ENCODE measurements at regions not wholly inside any gene's neighbourhood (a gene's known extent, or its start where the extent isn't known, plus 50 kb on each side); places are given as distances from the start of the nearest gene placed in this dataset.
A peak's percentile ranks its signal among the peaks of the same experiment; 100 is the strongest.
"Not testable (repeated sequence)": the region's sequence is repeated elsewhere in the genome, so short reads cannot be mapped to it uniquely, and the experiment has no call there.

GRCh38 chr1:189103956-189104355, 1373.7 kb downstream of the BRINP3 start:
- no peak for DNase-seq (ENCODE audit: low spot score)

DNA sequence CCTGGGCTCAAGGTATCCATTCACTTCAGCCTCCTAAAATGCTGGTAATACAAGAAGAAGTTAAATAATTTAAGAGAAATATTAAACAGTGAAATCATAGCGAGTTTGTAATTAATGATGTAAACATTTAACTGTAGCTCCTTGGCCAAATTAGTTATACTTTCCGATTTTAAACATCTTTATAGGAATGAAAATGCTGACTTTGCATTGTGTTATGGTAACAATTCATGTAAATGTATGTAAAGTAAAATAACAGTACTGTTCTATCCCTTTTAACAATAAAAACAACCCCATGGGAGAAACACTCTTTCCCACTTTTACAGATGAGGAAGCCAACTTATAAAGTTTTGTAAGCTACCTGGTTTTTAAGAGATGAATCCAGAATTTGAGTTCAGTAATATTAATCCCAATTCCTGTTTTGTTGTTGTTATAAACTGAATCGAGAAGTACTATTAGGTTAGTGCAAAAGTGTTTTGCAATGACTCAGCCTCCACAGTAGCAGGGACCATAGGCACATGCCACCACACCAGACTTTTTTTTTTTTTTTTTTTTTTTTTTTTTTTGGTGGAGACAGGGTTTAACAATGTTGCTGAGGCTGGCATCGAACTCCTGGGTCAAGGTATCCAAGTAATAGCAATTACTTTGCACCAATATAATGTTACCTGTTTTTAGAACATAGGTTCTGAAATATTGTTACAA, 1360.4 kb downstream of the BRINP3 start:
- no peak for DNase-seq (ENCODE audit: low spot score)

- no peak for DNase-seq (ENCODE audit: low spot score)
Measured at GRCh38 chr1:189121941-189122340, 1355.7 kb downstream of the BRINP3 start.

DNA sequence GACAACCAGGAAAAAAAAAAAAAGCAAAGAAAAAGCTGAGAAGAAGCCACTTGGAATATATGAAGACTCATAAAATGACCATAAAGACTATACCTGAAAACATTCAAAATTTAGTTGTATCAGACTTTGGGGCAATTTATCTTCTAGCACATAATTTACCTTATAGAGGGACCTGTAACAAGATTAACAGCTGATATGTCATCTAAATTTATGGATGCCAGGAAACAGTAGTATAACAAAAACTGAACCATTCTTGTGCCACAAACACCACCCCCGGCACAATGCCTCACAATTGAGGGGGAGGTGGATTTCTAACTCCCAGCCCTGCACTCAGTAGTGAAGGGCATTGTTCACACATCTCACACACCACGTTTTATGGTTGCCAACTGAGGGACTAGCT, 1352.0 kb downstream of the BRINP3 start:
- no peak for DNase-seq (ENCODE audit: low spot score)

DNA sequence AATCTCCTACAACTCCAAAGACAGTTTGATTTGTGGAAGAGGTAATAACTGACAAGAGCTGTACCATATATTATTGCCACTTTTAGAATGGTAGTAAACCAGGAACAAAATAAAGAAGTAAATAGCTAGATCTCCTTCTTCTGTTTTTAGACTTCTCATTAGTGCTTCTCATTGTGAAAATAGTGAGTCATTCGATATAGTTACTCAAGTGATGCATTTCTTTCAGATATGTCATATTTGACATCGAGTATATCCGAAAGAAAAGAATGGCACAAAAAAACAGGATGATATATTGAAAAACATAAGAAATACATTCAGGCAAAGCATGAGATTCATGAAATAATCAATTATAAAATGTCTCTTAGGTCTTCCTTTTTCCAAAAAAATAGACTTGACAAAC, 1346.1 kb downstream of the BRINP3 start:
- DNase-seq (ENCODE audit: low spot score), result no peak

- not testable (repeated sequence) for DNase-seq (ENCODE audit: low spot score)
Measured at GRCh38 chr1:189139748-189140147, 1337.9 kb downstream of the BRINP3 start.

DNA sequence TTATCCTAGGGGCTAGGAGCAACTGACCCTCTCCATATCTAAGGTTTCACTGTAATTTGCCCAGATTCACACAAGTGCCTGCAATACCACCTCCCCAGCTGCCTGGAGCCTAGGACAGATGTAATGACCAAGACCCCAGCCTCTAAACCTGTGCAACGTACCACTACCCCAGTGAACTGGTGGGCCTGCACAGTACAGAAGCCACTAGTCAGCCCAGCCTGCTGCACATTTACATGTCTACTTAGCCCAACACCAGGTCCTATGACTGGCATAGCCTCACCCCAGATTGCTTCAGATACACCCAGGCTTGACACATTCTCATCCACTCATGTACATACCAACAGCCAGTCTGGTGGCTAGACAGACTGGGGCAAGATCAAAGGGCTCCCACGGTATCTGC, 1336.6 kb downstream of the BRINP3 start:
- no peak for DNase-seq (ENCODE audit: low spot score)

DNA sequence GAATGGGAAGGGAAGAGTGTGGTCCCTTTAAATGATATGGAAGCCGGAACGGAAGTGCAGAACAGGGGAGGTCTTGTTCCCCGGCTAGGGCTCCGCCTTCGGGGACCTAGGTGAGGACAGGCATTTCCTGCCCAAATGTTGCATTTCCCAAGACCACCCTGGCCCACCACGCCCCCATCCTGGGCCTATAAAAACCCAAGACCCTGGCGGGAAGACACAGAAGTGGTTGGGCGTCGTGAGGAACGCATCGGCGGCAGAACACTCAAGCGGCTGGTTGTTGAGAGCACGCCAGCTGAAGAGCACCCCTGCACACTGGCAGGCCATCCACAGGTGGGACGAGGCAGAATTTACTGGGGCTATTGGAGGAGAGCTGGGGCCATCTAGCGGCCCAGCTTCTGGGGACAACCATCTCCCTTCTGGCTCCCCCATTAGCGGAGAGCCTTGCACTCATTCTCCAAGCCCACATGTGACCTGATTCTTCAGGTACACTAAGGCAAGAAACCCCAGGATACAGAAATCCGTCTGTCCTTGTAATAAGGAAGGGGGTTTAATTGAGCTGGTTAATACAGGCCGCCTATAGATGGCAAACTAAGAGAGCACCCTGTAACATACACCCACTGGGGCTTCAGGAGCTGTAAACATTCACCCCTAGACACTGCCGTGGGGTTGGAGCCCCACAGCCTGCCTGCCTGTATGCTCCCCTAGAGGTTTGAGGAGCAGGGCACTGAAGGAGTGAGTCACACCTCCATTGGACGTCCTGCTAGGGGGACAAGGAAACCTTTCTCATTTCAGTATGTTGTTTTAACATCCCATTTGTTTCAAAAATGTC, 1327.9 kb downstream of the BRINP3 start:
- peak; percentile 8 for DNase-seq (ENCODE audit: low spot score)

GRCh38 chr1:189150624-189151023, 1327.0 kb downstream of the BRINP3 start:
- DNase-seq (ENCODE audit: low spot score), result no peak

GRCh38 chr1:189151361-189151760, 1326.3 kb downstream of the BRINP3 start:
- DNase-seq (ENCODE audit: low spot score), result no peak

- no peak for DNase-seq (ENCODE audit: low spot score)
Measured at GRCh38 chr1:189152685-189153084, 1325.0 kb downstream of the BRINP3 start.

- no peak for DNase-seq (ENCODE audit: low spot score)
Measured at GRCh38 chr1:189158155-189158554, 1319.5 kb downstream of the BRINP3 start.

DNA sequence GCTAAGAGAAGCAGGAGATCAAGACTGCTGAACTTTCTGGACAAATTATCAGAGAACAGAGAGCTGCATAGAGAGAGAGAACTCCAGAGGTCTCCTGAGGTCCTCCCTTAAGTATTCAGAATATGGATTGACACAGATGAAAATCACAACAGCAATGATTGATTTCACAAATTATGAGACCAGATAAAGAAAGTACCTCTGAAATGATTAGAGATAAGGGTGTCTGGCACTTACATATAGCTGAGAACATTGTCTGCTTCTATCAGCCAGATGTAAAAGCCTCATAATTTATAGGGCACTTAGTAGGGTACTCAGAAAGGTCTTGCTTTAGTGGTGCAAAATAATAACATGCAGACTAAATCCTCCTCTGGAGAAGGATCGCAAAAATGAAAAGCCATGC, 1301.8 kb downstream of the BRINP3 start:
- DNase-seq (ENCODE audit: low spot score), result no peak

GRCh38 chr1:189180057-189180456, 1297.6 kb downstream of the BRINP3 start:
- no peak for DNase-seq (ENCODE audit: low spot score)

GRCh38 chr1:189185097-189185496, 1292.6 kb downstream of the BRINP3 start:
- DNase-seq (ENCODE audit: low spot score), result peak; percentile 14

DNA sequence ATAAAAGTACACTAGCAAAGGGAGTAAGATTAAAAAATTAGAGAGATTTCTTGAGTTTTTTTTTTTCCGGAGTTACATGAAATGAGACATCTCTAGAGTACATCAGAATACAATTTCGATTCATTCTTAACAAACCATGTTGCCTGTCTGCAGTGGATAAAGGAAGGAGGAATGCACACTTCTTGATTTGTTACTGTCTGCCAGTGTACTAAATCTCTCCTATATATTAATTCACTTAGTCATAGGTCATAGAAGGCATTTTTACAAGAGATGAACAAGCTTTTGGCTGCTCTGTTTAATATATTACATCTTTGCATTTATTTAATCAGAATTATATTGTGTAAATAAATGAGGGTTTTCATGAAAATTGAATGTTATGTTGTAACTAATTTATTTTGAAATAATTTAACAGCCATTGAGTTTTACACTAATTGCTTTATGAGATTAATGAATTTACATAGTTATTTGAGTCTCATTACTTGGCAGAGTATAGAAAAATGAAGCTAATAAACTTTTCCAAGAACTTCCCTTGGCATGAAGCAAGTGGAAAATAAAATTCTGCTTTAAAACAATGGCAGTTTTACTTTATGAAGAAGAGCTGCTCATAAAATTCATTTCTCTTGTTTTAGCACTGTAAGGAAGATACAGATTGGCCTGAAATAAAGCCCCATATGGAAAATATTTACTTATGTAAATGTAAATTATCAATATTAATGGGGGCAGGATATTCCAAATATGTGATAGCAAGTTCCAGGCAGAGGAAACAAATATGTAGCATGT, 1284.7 kb downstream of the BRINP3 start:
- no peak for DNase-seq (ENCODE audit: low spot score)

DNA sequence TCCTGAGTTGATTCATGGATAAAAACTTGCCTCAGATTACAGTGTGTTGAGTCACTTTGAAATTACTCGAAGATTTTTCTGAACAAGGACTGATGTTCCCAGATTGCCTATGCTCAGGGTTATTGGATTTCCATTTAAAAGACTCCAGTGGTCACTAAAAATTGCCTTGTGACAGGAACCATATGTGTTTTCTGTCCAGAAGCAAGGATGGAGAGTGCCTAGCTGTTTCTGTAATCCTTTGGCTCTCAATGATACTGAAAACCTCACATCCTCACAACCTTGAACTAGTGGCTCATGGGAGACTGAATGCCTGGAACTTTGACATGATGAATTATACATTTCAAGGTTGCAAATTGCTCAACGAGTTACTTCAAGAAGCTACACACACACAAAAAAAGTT, 1271.8 kb downstream of the BRINP3 start:
- DNase-seq (ENCODE audit: low spot score), result no peak

DNA sequence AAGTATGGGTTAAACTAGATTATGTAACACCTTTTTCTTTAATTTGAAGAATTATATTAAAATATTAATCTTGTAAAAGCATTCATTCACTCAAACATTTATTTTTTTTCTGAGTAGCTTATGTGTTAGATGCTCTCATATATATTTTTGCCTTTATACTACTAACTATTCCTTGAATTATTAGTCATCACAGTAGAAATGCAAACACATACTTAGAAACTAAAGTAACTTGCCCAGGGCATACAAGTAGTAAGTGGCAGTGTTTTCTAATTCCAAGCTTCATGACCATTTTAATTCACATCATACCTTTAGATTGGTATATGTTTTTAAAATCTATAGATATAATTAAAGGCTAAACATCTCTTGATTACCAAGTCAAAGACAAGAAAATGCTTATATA, 1271.0 kb downstream of the BRINP3 start:
- DNase-seq (ENCODE audit: low spot score), result no peak

DNA sequence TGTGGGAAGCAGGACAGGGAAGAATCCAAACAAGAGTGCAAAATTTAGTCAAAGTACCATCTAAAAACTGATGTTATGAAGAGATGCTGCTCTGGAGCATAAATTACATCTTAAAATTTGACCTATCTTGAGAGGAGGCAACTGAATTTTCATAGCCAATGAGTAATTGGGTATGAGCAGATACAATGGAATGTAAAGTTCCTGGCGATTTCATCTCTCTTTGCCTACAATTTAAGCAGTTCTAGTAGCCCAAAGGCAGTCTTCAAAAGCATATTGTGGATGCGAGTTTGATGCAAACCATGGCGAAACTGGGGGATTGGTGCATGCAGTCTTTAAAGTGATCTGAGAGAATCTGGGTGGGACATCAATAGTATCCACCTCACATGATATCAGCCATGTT, 1265.9 kb downstream of the BRINP3 start:
- no peak for DNase-seq (ENCODE audit: low spot score)

GRCh38 chr1:189212606-189213005, 1265.1 kb downstream of the BRINP3 start:
- no peak for DNase-seq (ENCODE audit: low spot score)

GRCh38 chr1:189216886-189217285, 1260.8 kb downstream of the BRINP3 start:
- no peak for DNase-seq (ENCODE audit: low spot score)

- no peak for DNase-seq (ENCODE audit: low spot score)
Measured at GRCh38 chr1:189217646-189218045, 1260.0 kb downstream of the BRINP3 start.

DNA sequence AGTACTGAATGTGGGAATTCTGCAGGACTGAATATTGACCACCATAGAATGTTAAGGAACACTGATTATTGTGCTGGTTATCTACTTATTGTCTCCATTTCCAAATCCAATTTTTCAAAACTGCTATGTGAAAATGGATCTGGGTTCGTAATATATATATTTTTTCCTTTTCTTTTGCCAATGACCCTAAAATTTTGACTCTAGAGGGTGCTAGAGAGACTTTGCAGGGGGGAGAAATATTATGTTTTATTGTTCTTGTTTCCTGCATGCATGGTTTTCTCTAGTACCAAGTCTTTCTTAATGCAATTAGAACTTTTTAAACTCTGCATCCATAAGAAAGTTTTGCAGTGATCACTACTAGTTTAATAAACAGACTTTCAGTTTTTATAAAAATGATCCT, 1256.9 kb downstream of the BRINP3 start:
- DNase-seq (ENCODE audit: low spot score), result no peak

All from iPS-NIHi11 (cell line).